SK-N-SH treated with all-trans-retinoic acid at 6 μM for 48 hours (cell line): ENCODE measurements at regions not wholly inside any gene's neighbourhood (a gene's known extent, or its start where the extent isn't known, plus 50 kb on each side); places are given as distances from the start of the nearest gene placed in this dataset.

Source experiments
- CREB5 ChIP-seq: fragments of 250-450 bp; sonication (Bioruptor Pico); IDR thresholded peaks from 2 replicates; pipeline ENCODE4 v1.5.1; 2020; ENCODE audit warnings: low read depth, mild to moderate bottlenecking, moderate library complexity
- POU6F1 ChIP-seq: fragments of 250-450 bp; sonication (Bioruptor Pico); IDR thresholded peaks from 2 replicates; pipeline ENCODE4 v1.8.0; 2021; ENCODE audit warnings: low read depth, mild to moderate bottlenecking, moderate library complexity, borderline replicate concordance
- RARB ChIP-seq: fragments of 250-450 bp; sonication (Bioruptor Pico); IDR thresholded peaks from 2 replicates; pipeline ENCODE4 v1.8.0; 2021; ENCODE audit warnings: mild to moderate bottlenecking, moderate library complexity
- ZNF565 ChIP-seq: fragments of 450-650 bp; formaldehyde crosslinking; conservative IDR thresholded peaks from 2 replicates; pipeline ENCODE4 v1.5.0; 2020; ENCODE audit warnings: low read depth, mild to moderate bottlenecking, moderate library complexity

GRCh38 chr2:163475815-163476214 is 260.0 kb downstream of the FIGN start:
- TF ChIP-seq POU6F1 (CRISPR knock-in tag) (no peak), ZNF565 (CRISPR knock-in tag) (no peak), RARB (no peak), CREB5 (no peak)
